Trophoblast cell (in vitro differentiated cells and primary cell): ENCODE measurements at regions not wholly inside any gene's neighbourhood (a gene's known extent, or its start where the extent isn't known, plus 50 kb on each side); places are given as distances from the start of the nearest gene placed in this dataset.

Experiments used
- DNase-seq, 2 donors: peaks; one replicate each; pipeline ENCODE4 v3.0.0-alpha.2; 2016
- H2AFZ ChIP-seq: 2 replicates; pipeline ENCODE4 v1.6.1; 2013; ENCODE audit warnings: low read length, moderate library complexity, mild to moderate bottlenecking; ENCODE audit not compliant: insufficient read depth, poor library complexity
- H2AK5ac ChIP-seq: 2 replicates; pipeline ENCODE4 v1.6.1; 2013; ENCODE audit warnings: mild to moderate bottlenecking, low read length
- H2BK120ac ChIP-seq: 2 replicates; pipeline ENCODE4 v1.6.1; 2013; ENCODE audit warnings: low read length, mild to moderate bottlenecking, moderate library complexity; ENCODE audit not compliant: insufficient read depth, poor library complexity
- H2BK12ac ChIP-seq: 2 replicates; pipeline ENCODE4 v1.6.1; 2013; ENCODE audit warnings: mild to moderate bottlenecking, low read length, moderate library complexity
- H2BK5ac ChIP-seq: 2 replicates; pipeline ENCODE4 v1.6.1; 2013; ENCODE audit warnings: low read length, low read depth, moderate library complexity, mild to moderate bottlenecking; ENCODE audit not compliant: poor library complexity
- H3K14ac ChIP-seq: 2 replicates; pipeline ENCODE4 v1.6.1; 2013; ENCODE audit warnings: mild to moderate bottlenecking, low read length
- H3K18ac ChIP-seq: 2 replicates; pipeline ENCODE4 v1.6.1; 2013; ENCODE audit warnings: mild to moderate bottlenecking, low read length
- H3K23ac ChIP-seq: 2 replicates; pipeline ENCODE4 v1.6.1; 2013; ENCODE audit warnings: low read length
- H3K27ac ChIP-seq: 2 replicates; pipeline ENCODE4 v1.5.1; 2013; ENCODE audit warnings: low read depth, mild to moderate bottlenecking, inconsistent platforms, low read length, moderate library complexity
- H3K27me3 ChIP-seq: 2 replicates; pipeline ENCODE4 v1.6.1; 2013; ENCODE audit warnings: inconsistent platforms, mild to moderate bottlenecking, low read length, moderate library complexity; ENCODE audit not compliant: insufficient read depth
- H3K36me3 ChIP-seq, 2 experiments: 1 replicate in 1 of 2; 2 replicates in 1 of 2; pipeline ENCODE4 v1.6.1; 2013; ENCODE audit warnings: low read length in 2 of 2, mild to moderate bottlenecking in 2 of 2, moderate library complexity in 1 of 2; ENCODE audit not compliant: insufficient read depth in 2 of 2, control insufficient read depth in 1 of 2
- H3K4ac ChIP-seq: 2 replicates; pipeline ENCODE4 v1.6.1; 2013; ENCODE audit warnings: low read depth, mild to moderate bottlenecking, low read length, moderate library complexity
- H3K4me1 ChIP-seq, 2 experiments: 1 replicate in 1 of 2; 2 replicates in 1 of 2; pipeline ENCODE4 v1.6.1; 2013; ENCODE audit warnings: low read length in 2 of 2, mild to moderate bottlenecking in 2 of 2, moderate library complexity in 1 of 2; ENCODE audit not compliant: insufficient read depth in 2 of 2, control insufficient read depth in 1 of 2
- H3K4me2 ChIP-seq: 2 replicates; pipeline ENCODE4 v1.6.1; 2013; ENCODE audit warnings: inconsistent platforms, mild to moderate bottlenecking, low read length, moderate library complexity
- H3K4me3 ChIP-seq: 2 replicates; pipeline ENCODE4 v1.5.1; 2013; ENCODE audit warnings: mild to moderate bottlenecking, low read depth, low read length, inconsistent platforms
- H3K79me1 ChIP-seq: one replicate; pipeline ENCODE4 v1.6.1; 2013; ENCODE audit warnings: low read length
- H3K79me2 ChIP-seq: 2 replicates; pipeline ENCODE4 v1.6.1; 2013; ENCODE audit warnings: low read length, mild to moderate bottlenecking; ENCODE audit not compliant: control insufficient read depth, insufficient read depth, poor library complexity
- H3K9ac ChIP-seq: 2 replicates; pipeline ENCODE4 v1.6.1; 2013; ENCODE audit warnings: mild to moderate bottlenecking, low read length
- H3K9me3 ChIP-seq: 2 replicates; pipeline ENCODE4 v1.6.1; 2013; ENCODE audit warnings: low read depth, mild to moderate bottlenecking, control low read depth, inconsistent platforms, low read length; ENCODE audit not compliant: insufficient read depth
- H4K12ac ChIP-seq: 2 replicates; pipeline ENCODE4 v1.6.1; 2013; ENCODE audit warnings: low read depth, mild to moderate bottlenecking, low read length, moderate library complexity
- H4K8ac ChIP-seq: 2 replicates; pipeline ENCODE4 v1.6.1; 2013; ENCODE audit warnings: low read depth, mild to moderate bottlenecking, low read length, moderate library complexity
- H4K91ac ChIP-seq: one replicate; pipeline ENCODE4 v1.6.1; 2013; ENCODE audit warnings: low read depth, mild to moderate bottlenecking, low read length, moderate library complexity
- WGBS: extraction: QIAGEN DNeasy Blood & Tissue Kit; methylation state at CpG from one replicate; pipeline ENCODE4 v1.1.7; 2013; ENCODE audit warnings: missing lambda C conversion rate; ENCODE audit not compliant: insufficient read length, insufficient coverage; ENCODE audit errors: extremely low coverage; 5-methylcytosine and 5-hydroxymethylcytosine counted together

- Histone ChIP-seq H3K9ac (no peak overlapping the region), H2AFZ (no peak overlapping the region), H3K27me3 (no peaks in the 10 kb centered on the region), H3K79me1 (no peaks in the 10 kb centered on the region), H4K8ac (no peak overlapping the region), H3K4me1 (no peaks in the 10 kb centered on the region), H3K27ac (no peak overlapping the region), H4K91ac (no peak overlapping the region), H3K9me3 (no peaks in the 10 kb centered on the region), H3K79me2 (no peaks in the 10 kb centered on the region), H3K4me3 (no peak overlapping the region), H3K14ac (no peak overlapping the region), H2BK12ac (no peak overlapping the region), H4K12ac (no peak overlapping the region), H3K23ac (no peak overlapping the region), H3K18ac (no peak overlapping the region), H3K4me2 (no peak overlapping the region), H2BK5ac (no peak overlapping the region), H2AK5ac (no peak overlapping the region), H2BK120ac (no peak overlapping the region), H3K36me3 (no peaks in the 10 kb centered on the region), H3K4ac (no peak overlapping the region)
- WGBS, result no CpG with 5 or more reads among the region's 6 CpGs
- no peak for DNase-seq
Observed at GRCh38 chr4:146124023-146124680, 51.4 kb upstream of the LSM6 start.

- Histone ChIP-seq H2BK5ac (no peak overlapping the region), H3K4me3 (no peak overlapping the region), H3K9ac (no peak overlapping the region), H2AFZ (no peak overlapping the region), H4K8ac (no peak overlapping the region), H2BK120ac (no peak overlapping the region), H3K27ac (no peak overlapping the region), H2BK12ac (no peak overlapping the region), H3K4ac (no peak overlapping the region), H3K23ac (no peak overlapping the region), H3K4me1 (no peaks in the 10 kb centered on the region), H3K4me2 (no peak overlapping the region), H3K18ac (no peak overlapping the region), H3K79me2 (no peaks in the 10 kb centered on the region), H4K12ac (no peak overlapping the region), H4K91ac (no peak overlapping the region), H2AK5ac (no peak overlapping the region), H3K14ac (no peak overlapping the region), H3K27me3 (no peaks in the 10 kb centered on the region), H3K79me1 (no peaks in the 10 kb centered on the region), H3K36me3 (no peaks in the 10 kb centered on the region), H3K9me3 (no peaks in the 10 kb centered on the region)
- no peak for DNase-seq
- WGBS, result no CpG with 5 or more reads among the region's 1 CpG
Observed at GRCh38 chr4:146123231-146123630, 52.3 kb upstream of the LSM6 start.

- Histone ChIP-seq H2BK5ac (no peak overlapping the region), H3K79me2 (no peaks in the 10 kb centered on the region), H3K14ac (no peak overlapping the region)
Observed at GRCh38 chr4:146122398-146122797, 53.1 kb upstream of the LSM6 start.

GRCh38 chr4:146121757-146122156, 53.8 kb upstream of the LSM6 start:
- H3K23ac ChIP-seq, result no peak overlapping the region
- H4K8ac ChIP-seq, result no peak overlapping the region
- H3K14ac ChIP-seq, result no peak overlapping the region
- no peak overlapping the region for H4K12ac ChIP-seq
- no peaks in the 10 kb centered on the region for H3K27me3 ChIP-seq
- H2AK5ac ChIP-seq, result no peak overlapping the region
- H3K4me1 ChIP-seq, result no peaks in the 10 kb centered on the region
- no peaks in the 10 kb centered on the region for H3K79me1 ChIP-seq
- no peak overlapping the region for H2AFZ ChIP-seq
- H3K27ac ChIP-seq, result no peak overlapping the region
- no peak overlapping the region for H3K9ac ChIP-seq
- WGBS, result no CpG with 5 or more reads among the region's 3 CpGs
- H2BK5ac ChIP-seq, result no peak overlapping the region
- no peaks in the 10 kb centered on the region for H3K36me3 ChIP-seq
- no peaks in the 10 kb centered on the region for H3K79me2 ChIP-seq
- H4K91ac ChIP-seq, result no peak overlapping the region
- DNase-seq, result no peak
- H3K4me2 ChIP-seq, result no peak overlapping the region
- no peak overlapping the region for H3K4me3 ChIP-seq
- no peak overlapping the region for H3K18ac ChIP-seq
- no peak overlapping the region for H3K4ac ChIP-seq
- no peak overlapping the region for H2BK120ac ChIP-seq
- no peak overlapping the region for H2BK12ac ChIP-seq
- no peaks in the 10 kb centered on the region for H3K9me3 ChIP-seq

More at GRCh38 chr4:146122398-146122797, 53.1 kb upstream of the LSM6 start:
- Histone ChIP-seq H2BK12ac (no peak overlapping the region), H3K9ac (no peak overlapping the region), H3K23ac (no peak overlapping the region), H2BK120ac (no peak overlapping the region), H3K4ac (no peak overlapping the region), H3K4me2 (no peak overlapping the region), H2AFZ (no peak overlapping the region), H4K12ac (no peak overlapping the region), H3K79me1 (no peaks in the 10 kb centered on the region), H3K4me1 (no peaks in the 10 kb centered on the region), H3K4me3 (no peak overlapping the region), H2AK5ac (no peak overlapping the region), H3K36me3 (no peaks in the 10 kb centered on the region), H3K27me3 (no peaks in the 10 kb centered on the region), H3K18ac (no peak overlapping the region), H4K8ac (no peak overlapping the region), H3K9me3 (no peaks in the 10 kb centered on the region), H4K91ac (no peak overlapping the region), H3K27ac (no peak overlapping the region)
- DNase-seq, result no peak
- no CpG with 5 or more reads among the region's 6 CpGs for WGBS
